ENCODE measurements at regions not wholly inside any gene's neighbourhood (a gene's known extent, or its start where the extent isn't known, plus 50 kb on each side); places are given as distances from the start of the nearest gene placed in this dataset.

GRCh38 chr2:173690349-173690748 is 274.8 kb downstream of the SP3 start:
- TF ChIP-seq CTCF (conservative IDR thresholded peaks at IDR 0.05; ENCODE audit: low read depth, low read length) (no peak), EZH2 (IDR thresholded peaks at IDR 0.05; ENCODE audit: low read length, unreplicated experiment) (no peak)

Data from PC-3 (cell line).